GM23338 (cell line): ENCODE measurements at regions not wholly inside any gene's neighbourhood (a gene's known extent, or its start where the extent isn't known, plus 50 kb on each side); places are given as distances from the start of the nearest gene placed in this dataset.

ENCODE experiments used
- ATAC-seq: fragments of 200-7000 bp; cut with Tn5 transposase; 3 replicates; pipeline ENCODE4 v1.9.1; 2020
- DNase-seq: peaks from one replicate; pipeline ENCODE4 v3.0.0-alpha.2; 2015; ENCODE audit warnings: low spot score
- H2AFZ ChIP-seq: fragments of 200-600 bp; sonication (generic); 2 replicates; pipeline ENCODE4 v1.8.0; 2016; ENCODE audit warnings: antibody characterized with exemption, mild to moderate bottlenecking, moderate library complexity
- H3F3A ChIP-seq: fragments of 200-600 bp; sonication (generic); replicated peaks from 2 replicates; pipeline ENCODE4 v1.8.0; 2017; ENCODE audit warnings: antibody characterized with exemption, mixed run types, low read depth
- H3K27ac ChIP-seq: fragments of 200-600 bp; sonication (generic); 2 replicates; pipeline ENCODE4 v1.6.1; 2016; ENCODE audit warnings: low read depth
- H3K27me3 ChIP-seq: fragments of 200-600 bp; sonication (generic); 2 replicates; pipeline ENCODE4 v1.8.0; 2016; ENCODE audit warnings: mild to moderate bottlenecking, mixed run types, moderate library complexity; ENCODE audit not compliant: insufficient read depth
- H3K36me3 ChIP-seq: fragments of 200-600 bp; sonication (generic); 2 replicates; pipeline ENCODE4 v1.8.0; 2016; ENCODE audit warnings: mild to moderate bottlenecking; ENCODE audit not compliant: insufficient read depth
- H3K4me1 ChIP-seq: fragments of 200-600 bp; sonication (generic); 2 replicates; pipeline ENCODE4 v1.8.0; 2016; ENCODE audit warnings: mild to moderate bottlenecking, moderate library complexity; ENCODE audit not compliant: insufficient read depth
- H3K4me2 ChIP-seq: fragments of 200-600 bp; sonication (generic); 2 replicates; pipeline ENCODE4 v1.7.1; 2017; ENCODE audit warnings: mixed run types
- H3K4me3 ChIP-seq: fragments of 200-600 bp; sonication (generic); 2 replicates; pipeline ENCODE4 v1.6.1; 2016; ENCODE audit warnings: mixed run types
- H3K79me2 ChIP-seq: fragments of 200-600 bp; sonication (generic); replicated peaks from 2 replicates; pipeline ENCODE4 v1.8.0; 2017; ENCODE audit warnings: mild to moderate bottlenecking; ENCODE audit not compliant: insufficient read depth
- H3K9me2 ChIP-seq: fragments of 200-600 bp; sonication (generic); 2 replicates; pipeline ENCODE4 v1.8.0; 2017; ENCODE audit not compliant: insufficient read depth
- H4K20me1 ChIP-seq: fragments of 200-600 bp; sonication (generic); replicated peaks from 2 replicates; pipeline ENCODE4 v1.8.0; 2017; ENCODE audit warnings: mild to moderate bottlenecking; ENCODE audit not compliant: insufficient read depth
- H3K27ac Mint-ChIP-seq: 2 replicates; pipeline ENCODE4 v1.8.0; 2020; ENCODE audit warnings: inconsistent platforms, mild to moderate bottlenecking, moderate library complexity, mixed read lengths
- H3K27me3 Mint-ChIP-seq: 3 replicates; pipeline ENCODE4 v1.8.0; 2022; ENCODE audit warnings: low read depth, mild to moderate bottlenecking, moderate library complexity, mixed read lengths, inconsistent platforms; ENCODE audit not compliant: insufficient read depth, poor library complexity
- H3K36me3 Mint-ChIP-seq: 3 replicates; pipeline ENCODE4 v1.8.0; 2021; ENCODE audit warnings: low read depth, mild to moderate bottlenecking, inconsistent platforms, moderate library complexity, mixed read lengths
- H3K4me1 Mint-ChIP-seq: 3 replicates; pipeline ENCODE4 v1.8.0; 2020; ENCODE audit warnings: mild to moderate bottlenecking, inconsistent platforms, mixed read lengths
- H3K4me3 Mint-ChIP-seq: 3 replicates; pipeline ENCODE4 v1.8.0; 2021; ENCODE audit warnings: moderate library complexity, mild to moderate bottlenecking, inconsistent platforms, mixed read lengths
- H3K9me3 Mint-ChIP-seq: 3 replicates; pipeline ENCODE4 v1.8.0; 2020; ENCODE audit warnings: moderate library complexity, mild to moderate bottlenecking, inconsistent platforms, mixed read lengths
- JUNB ChIP-seq: IDR thresholded peaks from one replicate; pipeline ENCODE4 v1.6.1; 2016; ENCODE audit warnings: antibody characterized with exemption; ENCODE audit not compliant: unreplicated experiment
- NANOG ChIP-seq: IDR thresholded peaks from 2 replicates; pipeline ENCODE4 v1.6.1; 2016; ENCODE audit warnings: antibody characterized with exemption, borderline replicate concordance
- POLR2AphosphoS5 ChIP-seq: IDR thresholded peaks from 2 replicates; pipeline ENCODE4 v1.6.1; 2016; ENCODE audit warnings: antibody characterized with exemption, low read depth
- STAT1 ChIP-seq: IDR thresholded peaks from one replicate; pipeline ENCODE4 v1.6.1; 2016; ENCODE audit warnings: antibody characterized with exemption; ENCODE audit not compliant: unreplicated experiment
- TF ChIP-seq, protein P1 (sequence below): fragments of 250-450 bp; sonication (Bioruptor Pico); IDR thresholded peaks from 2 replicates; pipeline ENCODE4 v1.5.0; 2020; ENCODE audit warnings: mild to moderate bottlenecking, moderate library complexity
- TF ChIP-seq, protein P2 (sequence below): IDR thresholded peaks from 2 replicates; pipeline ENCODE4 v1.6.1; 2016; ENCODE audit warnings: antibody characterized with exemption

DNA sequence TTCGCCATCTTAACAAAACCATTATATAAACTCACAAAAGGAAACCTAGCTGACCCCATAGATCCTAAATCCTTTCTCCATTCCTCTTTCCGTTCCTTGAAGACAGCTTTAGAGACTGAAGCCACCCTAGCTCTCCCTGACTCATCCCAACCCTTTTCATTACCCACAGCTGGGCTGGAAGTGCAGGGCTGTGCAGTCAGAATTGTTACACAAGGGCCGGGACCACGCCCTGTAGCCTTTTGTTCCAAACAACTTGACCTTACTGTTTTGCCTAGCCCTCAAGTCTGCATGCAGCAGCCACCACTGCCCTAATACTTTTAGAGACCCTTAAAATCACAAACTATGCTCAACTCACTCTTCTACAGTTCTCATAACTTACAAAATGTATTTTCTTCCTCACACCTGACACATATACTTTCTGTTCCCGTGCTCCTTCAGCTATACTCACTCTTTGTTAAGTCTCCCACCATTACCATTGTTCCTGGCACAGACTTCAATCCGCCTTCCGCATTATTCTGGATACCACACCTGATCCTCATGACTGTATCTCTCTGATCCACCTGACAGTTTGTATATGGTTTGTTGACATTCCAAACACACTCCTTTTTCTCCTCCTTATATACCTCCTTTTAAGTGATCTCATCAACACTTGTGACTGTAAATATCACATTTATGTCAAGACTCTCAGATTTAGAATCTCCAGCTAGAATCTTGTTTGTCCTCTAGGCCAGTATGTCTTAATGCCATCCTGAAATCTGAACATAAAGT, 208.7 kb downstream of the KITLG start (continued):
- TF ChIP-seq, protein P1, sequence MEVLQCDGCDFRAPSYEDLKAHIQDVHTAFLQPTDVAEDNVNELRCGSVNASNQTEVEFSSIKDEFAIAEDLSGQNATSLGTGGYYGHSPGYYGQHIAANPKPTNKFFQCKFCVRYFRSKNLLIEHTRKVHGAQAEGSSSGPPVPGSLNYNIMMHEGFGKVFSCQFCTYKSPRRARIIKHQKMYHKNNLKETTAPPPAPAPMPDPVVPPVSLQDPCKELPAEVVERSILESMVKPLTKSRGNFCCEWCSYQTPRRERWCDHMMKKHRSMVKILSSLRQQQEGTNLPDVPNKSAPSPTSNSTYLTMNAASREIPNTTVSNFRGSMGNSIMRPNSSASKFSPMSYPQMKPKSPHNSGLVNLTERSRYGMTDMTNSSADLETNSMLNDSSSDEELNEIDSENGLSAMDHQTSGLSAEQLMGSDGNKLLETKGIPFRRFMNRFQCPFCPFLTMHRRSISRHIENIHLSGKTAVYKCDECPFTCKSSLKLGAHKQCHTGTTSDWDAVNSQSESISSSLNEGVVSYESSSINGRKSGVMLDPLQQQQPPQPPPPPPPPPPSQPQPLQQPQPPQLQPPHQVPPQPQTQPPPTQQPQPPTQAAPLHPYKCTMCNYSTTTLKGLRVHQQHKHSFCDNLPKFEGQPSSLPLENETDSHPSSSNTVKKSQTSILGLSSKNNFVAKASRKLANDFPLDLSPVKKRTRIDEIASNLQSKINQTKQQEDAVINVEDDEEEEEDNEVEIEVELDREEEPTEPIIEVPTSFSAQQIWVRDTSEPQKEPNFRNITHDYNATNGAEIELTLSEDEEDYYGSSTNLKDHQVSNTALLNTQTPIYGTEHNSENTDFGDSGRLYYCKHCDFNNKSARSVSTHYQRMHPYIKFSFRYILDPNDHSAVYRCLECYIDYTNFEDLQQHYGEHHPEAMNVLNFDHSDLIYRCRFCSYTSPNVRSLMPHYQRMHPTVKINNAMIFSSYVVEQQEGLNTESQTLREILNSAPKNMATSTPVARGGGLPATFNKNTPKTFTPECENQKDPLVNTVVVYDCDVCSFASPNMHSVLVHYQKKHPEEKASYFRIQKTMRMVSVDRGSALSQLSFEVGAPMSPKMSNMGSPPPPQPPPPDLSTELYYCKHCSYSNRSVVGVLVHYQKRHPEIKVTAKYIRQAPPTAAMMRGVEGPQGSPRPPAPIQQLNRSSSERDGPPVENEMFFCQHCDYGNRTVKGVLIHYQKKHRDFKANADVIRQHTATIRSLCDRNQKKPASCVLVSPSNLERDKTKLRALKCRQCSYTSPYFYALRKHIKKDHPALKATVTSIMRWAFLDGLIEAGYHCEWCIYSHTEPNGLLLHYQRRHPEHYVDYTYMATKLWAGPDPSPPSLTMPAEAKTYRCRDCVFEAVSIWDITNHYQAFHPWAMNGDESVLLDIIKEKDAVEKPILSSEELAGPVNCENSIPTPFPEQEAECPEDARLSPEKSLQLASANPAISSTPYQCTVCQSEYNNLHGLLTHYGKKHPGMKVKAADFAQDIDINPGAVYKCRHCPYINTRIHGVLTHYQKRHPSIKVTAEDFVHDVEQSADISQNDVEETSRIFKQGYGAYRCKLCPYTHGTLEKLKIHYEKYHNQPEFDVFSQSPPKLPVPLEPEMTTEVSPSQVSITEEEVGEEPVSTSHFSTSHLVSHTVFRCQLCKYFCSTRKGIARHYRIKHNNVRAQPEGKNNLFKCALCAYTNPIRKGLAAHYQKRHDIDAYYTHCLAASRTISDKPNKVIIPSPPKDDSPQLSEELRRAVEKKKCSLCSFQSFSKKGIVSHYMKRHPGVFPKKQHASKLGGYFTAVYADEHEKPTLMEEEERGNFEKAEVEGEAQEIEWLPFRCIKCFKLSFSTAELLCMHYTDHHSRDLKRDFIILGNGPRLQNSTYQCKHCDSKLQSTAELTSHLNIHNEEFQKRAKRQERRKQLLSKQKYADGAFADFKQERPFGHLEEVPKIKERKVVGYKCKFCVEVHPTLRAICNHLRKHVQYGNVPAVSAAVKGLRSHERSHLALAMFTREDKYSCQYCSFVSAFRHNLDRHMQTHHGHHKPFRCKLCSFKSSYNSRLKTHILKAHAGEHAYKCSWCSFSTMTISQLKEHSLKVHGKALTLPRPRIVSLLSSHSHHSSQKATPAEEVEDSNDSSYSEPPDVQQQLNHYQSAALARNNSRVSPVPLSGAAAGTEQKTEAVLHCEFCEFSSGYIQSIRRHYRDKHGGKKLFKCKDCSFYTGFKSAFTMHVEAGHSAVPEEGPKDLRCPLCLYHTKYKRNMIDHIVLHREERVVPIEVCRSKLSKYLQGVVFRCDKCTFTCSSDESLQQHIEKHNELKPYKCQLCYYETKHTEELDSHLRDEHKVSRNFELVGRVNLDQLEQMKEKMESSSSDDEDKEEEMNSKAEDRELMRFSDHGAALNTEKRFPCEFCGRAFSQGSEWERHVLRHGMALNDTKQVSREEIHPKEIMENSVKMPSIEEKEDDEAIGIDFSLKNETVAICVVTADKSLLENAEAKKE, result no peak
- TF ChIP-seq STAT1, result no peak

DNA sequence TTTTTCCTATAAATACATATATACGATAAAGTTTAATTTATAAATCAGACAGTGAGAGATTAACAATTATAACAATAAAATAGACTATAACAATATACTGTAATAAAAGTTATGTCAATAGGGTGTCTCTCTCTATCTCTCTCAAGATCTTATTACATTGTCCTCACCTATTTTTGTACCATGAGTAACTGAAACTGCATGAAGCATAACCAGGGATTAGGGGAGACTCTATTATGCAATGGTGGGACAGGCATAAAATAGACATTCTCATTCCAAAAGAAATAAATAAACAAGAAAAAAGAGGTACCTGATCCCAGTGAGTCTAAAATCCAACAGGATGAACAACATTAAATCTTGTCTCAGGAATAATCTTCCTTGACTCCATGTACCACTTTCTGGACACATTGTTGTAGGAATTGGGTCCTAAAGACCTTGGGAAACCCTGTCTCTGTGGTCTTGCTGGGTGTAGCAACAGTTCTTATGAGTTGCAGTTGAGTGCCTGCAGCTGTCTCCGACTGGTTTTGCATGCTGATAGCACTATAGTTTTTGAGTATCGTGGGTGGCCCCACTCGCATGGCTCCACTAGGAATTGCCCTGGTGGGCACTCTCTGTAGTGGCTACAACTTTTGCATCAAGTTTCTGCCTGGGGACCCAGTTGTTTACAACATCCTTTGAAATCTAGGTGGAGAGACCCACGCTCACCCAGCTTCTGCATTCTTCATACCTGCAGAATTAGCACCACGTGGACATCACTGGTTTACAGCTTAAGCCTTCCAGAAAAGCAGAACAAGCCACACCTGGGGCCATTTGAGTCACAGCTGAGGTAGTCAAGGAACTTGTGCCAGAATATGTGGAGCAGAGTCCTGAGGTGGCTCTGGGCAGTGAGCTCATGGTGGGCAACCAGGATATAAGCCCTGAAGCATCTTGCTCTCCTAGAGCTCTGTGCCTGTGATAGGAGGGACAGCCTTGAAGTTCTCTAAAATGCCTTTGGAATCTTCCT, 204.7 kb downstream of the KITLG start:
- H3K27ac ChIP-seq, result no peak overlapping the region
- Mint-ChIP-seq H3K27me3 (no peaks in the 10 kb centered on the region), H3K9me3 (no peaks in the 10 kb centered on the region), H3K4me3 (no peak overlapping the region), H3K4me1 (no peaks in the 10 kb centered on the region), H3K36me3 (no peaks in the 10 kb centered on the region), H3K27ac (no peak overlapping the region)
- no peaks in the 10 kb centered on the region for H4K20me1 ChIP-seq
- H3K36me3 ChIP-seq, result no peaks in the 10 kb centered on the region; the same call in 1 of the 2 replicates
- H3K4me3 ChIP-seq, result no peak overlapping the region
- no peaks in the 10 kb centered on the region for H3K9me2 ChIP-seq
- ATAC-seq, result no peak
- no peak for DNase-seq
- no peaks in the 10 kb centered on the region for H3K27me3 ChIP-seq
- TF ChIP-seq POLR2AphosphoS5, result no peak
- no peak for TF ChIP-seq NANOG
- TF ChIP-seq, protein P2, sequence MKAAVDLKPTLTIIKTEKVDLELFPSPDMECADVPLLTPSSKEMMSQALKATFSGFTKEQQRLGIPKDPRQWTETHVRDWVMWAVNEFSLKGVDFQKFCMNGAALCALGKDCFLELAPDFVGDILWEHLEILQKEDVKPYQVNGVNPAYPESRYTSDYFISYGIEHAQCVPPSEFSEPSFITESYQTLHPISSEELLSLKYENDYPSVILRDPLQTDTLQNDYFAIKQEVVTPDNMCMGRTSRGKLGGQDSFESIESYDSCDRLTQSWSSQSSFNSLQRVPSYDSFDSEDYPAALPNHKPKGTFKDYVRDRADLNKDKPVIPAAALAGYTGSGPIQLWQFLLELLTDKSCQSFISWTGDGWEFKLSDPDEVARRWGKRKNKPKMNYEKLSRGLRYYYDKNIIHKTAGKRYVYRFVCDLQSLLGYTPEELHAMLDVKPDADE, result no peak
- TF ChIP-seq JUNB, result no peak
- TF ChIP-seq STAT1, result no peak
- H3K79me2 ChIP-seq, result no peaks in the 10 kb centered on the region
- H3K4me1 ChIP-seq, result no peaks in the 10 kb centered on the region
- no peaks in the 10 kb centered on the region for H3F3A ChIP-seq
- H2AFZ ChIP-seq, result no peak overlapping the region
- no peak overlapping the region for H3K4me2 ChIP-seq
